ENCODE measurements at regions not wholly inside any gene's neighbourhood (a gene's known extent, or its start where the extent isn't known, plus 50 kb on each side); places are given as distances from the start of the nearest gene placed in this dataset.
A peak's percentile ranks its signal among the peaks of the same experiment; 100 is the strongest.
"Not testable (repeated sequence)": the region's sequence is repeated elsewhere in the genome, so short reads cannot be mapped to it uniquely, and the experiment has no call there.

DNA sequence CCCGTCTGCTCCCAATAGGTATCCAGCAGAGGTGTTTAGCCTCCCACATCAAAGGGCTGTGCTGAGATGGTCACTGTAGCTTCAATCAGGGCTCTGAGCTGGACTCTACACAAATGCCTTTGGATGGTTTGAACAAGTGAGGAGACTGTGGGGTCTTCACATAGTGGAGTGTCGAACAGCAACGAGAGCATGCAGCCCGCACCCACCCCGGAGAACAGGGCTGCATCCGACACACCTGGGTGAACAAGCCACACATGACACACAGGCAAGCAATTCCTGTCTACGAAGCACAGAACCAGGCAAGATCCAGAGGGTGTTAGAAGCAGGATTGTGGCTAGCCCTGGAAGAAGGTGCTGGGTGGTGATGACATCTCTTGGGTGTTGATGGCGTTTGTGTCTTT lies 58.0 kb upstream of the FGF3 start:
- TF ChIP-seq, protein P1, sequence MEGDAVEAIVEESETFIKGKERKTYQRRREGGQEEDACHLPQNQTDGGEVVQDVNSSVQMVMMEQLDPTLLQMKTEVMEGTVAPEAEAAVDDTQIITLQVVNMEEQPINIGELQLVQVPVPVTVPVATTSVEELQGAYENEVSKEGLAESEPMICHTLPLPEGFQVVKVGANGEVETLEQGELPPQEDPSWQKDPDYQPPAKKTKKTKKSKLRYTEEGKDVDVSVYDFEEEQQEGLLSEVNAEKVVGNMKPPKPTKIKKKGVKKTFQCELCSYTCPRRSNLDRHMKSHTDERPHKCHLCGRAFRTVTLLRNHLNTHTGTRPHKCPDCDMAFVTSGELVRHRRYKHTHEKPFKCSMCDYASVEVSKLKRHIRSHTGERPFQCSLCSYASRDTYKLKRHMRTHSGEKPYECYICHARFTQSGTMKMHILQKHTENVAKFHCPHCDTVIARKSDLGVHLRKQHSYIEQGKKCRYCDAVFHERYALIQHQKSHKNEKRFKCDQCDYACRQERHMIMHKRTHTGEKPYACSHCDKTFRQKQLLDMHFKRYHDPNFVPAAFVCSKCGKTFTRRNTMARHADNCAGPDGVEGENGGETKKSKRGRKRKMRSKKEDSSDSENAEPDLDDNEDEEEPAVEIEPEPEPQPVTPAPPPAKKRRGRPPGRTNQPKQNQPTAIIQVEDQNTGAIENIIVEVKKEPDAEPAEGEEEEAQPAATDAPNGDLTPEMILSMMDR (IDR thresholded peaks at IDR 0.05) = no peak
- Histone ChIP-seq H3K4me3 (no peak overlapping the region), H3K27ac (no peak overlapping the region)
- DNase-seq (ENCODE audit: low spot score) = peak; percentile 60

DNA sequence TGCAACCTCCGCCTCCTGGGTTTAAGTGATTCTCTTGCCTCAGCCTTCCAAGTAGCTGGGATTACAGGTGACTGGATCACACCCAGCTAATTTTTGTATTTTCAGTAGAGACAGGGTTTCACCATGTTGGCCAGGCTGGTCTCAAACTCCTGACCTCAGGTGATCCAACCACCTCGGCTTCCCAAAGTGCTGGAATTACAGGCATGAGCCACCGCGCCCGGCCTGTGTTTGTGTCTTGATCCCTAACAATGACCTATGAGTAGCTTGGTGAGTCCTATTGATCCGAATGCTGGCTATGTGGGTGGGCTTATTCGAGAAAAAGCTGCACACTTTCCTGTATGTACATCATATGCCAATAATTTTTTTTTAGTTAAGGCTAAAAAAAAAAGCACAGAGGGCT lies 58.5 kb upstream of the FGF3 start:
- DNase-seq (ENCODE audit: low spot score); H3K4me3 ChIP-seq; H3K27ac ChIP-seq: not testable (repeated sequence)

DNA sequence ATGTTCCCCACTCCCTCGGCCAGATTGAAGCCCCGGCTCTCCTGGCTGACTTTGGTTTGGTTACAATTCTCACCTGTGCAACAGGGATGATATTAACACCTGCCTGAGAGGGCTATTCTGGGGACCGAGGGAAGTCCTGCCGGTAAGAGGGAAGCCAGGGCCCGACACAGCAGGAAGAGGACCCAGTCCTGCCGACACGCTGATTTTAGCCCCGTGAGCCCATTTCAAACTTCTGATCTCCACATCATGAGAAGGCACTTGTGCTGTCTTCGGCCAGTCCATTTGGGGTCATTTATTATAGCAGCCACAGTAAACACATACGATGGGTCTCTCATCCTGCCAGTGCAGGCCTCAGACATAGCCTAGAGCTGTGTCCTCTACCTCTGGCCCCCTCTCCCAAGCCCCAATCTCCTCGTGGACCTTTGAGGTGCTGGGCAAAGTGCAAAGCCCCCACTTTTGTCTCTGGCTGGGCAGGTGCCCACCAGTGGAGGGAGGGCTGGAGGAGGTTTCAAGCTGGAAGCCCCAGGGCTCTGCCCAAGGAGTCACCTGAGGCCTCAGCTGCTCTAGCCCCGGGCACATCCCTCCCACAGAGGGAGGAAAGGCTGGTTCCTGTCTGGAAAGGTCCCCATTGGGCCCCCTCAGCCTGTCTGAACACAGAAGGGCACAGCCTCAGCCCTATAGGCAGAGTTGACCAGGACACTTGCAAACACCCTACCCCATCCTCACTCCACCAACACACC lies 59.1 kb upstream of the FGF3 start:
- no peak for DNase-seq (ENCODE audit: low spot score)
- Histone ChIP-seq H3K27ac (no peak overlapping the region), H3K4me3 (no peak overlapping the region)
- TF ChIP-seq, protein P1 (IDR thresholded peaks at IDR 0.05) = no peak

DNA sequence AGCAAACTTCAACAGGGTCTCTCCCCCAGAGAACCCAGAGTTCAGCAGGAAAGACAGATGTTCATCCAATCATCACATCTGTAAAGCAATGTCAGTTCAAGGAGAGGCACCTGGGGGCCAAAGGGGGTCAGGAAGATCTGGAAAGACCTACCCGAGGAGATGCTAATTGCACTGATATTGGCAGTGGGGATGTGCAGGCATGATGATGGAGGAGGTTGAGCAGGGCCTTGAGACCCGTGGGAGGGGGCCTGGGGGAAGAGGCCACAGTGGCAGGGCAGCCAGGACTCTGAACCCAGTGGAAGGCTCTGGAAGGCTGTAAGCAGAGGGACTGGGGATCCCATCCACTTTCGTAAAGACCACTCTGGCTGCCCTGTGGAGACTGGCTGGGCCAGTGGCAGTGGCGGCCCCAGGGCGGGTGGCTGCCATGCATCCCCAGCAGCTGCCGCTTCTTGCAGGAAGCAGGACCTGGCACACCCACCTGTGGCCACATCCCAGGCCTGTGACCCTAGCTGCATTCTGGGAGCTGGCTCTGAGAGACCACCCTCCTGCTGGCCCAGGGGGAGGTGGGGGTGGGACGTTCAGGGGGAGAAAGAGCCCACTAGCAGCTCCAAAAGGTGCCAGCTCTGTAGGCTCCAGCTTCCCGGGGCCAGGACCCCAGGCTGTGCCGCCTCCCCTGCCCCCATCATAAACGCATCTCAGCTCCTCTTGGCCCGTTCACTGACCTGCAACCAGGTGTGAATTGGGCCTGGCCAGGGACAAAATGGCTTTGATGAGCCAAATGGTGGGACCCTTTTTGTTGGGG lies 59.9 kb upstream of the FGF3 start:
- H3K4me3 ChIP-seq = no peak overlapping the region
- DNase-seq (ENCODE audit: low spot score) = no peak
- no peak overlapping the region for H3K27ac ChIP-seq
- TF ChIP-seq, protein P1 (IDR thresholded peaks at IDR 0.05) = no peak

DNA sequence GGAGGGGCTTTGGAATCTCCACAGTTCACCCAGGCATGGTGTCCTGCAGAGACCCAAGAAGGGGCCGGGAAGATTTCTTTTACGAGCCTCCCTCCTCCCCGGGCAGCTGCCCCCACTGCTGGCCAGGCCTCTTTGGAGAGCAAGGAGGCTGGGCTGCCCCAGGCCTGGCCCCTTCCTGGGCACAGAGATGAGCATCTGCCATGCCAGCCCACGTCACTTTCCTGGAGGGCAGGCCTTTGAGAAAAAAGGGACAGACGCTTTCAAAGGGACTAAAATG lies 60.5 kb upstream of the FGF3 start:
- DNase-seq (ENCODE audit: low spot score) = no peak
- H3K4me3 ChIP-seq = no peak overlapping the region
- TF ChIP-seq, protein P1 (IDR thresholded peaks at IDR 0.05) = no peak
- no peak overlapping the region for H3K27ac ChIP-seq

DNA sequence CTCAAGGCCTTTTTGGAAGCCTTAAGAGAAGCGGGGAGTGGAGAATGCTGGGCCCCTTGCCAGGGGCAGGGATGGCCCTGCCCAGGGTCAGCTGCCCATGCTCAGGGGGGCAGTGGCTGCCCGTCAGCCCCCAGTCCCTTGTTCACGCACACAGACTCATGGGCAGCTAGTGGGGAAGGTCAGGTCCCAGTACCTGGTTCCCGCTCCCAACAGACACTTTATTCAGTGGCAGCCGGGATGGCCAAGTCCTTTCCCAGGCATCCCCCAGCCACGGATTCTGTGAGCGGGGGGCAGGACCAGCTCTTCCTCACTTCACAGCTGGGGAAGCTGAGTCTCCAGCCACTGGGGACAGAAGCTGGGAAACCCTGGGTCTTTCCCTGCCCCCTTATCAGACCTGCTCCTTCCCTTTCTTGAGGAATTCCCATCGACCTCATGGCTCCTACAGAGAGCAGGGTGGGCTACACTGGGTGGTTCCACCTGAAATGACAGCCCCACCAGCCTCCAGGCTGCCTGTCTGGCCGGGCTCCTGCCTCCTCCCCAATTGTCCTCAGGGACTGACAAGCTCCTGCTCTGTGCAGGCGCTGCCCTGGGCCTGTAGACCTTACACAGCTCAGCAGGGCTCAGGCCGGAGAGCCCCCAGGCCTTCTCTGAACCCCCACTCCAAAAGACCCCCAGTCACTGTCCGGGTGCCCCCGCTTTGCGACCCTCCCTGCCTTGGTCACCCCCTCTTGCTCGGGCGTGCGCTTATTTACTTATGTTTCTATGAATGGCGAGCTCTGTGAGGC lies 61.0 kb upstream of the FGF3 start:
- TF ChIP-seq, protein P1 (IDR thresholded peaks at IDR 0.05) = no peak
- Histone ChIP-seq H3K4me3 (no peak overlapping the region), H3K27ac (no peak overlapping the region)
- no peak for DNase-seq (ENCODE audit: low spot score)

DNA sequence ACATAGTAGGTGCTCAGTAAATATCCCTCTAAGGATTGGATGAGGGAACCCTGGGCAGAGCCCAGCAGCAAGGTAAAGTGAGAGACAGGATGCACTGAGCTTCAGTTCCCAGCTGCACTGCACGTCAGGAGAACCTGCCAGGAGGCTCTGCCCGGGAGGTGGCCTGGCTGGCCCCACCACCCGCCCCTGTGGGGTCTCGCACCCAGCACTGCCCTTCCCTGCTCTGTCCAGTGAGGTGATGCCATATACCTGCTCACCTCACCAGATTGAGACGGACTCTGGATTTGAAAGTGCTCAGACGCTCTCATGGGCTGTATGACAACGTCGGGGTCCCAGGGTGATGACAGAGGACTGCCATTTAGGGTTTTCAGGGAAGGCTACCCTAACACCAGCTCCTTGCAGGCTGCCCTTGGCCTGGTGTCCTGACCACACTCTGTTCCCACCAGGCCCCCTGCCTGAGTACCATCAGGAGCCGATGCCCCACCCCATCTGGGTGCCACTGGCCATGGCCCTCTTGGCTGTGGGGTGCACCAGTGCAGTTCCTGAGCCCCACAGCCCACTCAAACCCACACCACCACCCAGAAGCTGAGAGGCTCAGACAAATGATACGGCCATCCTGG lies 61.7 kb upstream of the FGF3 start:
- Histone ChIP-seq H3K4me3 (no peak overlapping the region), H3K27ac (no peak overlapping the region)
- no peak for DNase-seq (ENCODE audit: low spot score)
- TF ChIP-seq, protein P1 (IDR thresholded peaks at IDR 0.05) = no peak

All from coronary artery (tissue), 2 donors.